ENCODE measurements at regions not wholly inside any gene's neighbourhood (a gene's known extent, or its start where the extent isn't known, plus 50 kb on each side); places are given as distances from the start of the nearest gene placed in this dataset.

DNA sequence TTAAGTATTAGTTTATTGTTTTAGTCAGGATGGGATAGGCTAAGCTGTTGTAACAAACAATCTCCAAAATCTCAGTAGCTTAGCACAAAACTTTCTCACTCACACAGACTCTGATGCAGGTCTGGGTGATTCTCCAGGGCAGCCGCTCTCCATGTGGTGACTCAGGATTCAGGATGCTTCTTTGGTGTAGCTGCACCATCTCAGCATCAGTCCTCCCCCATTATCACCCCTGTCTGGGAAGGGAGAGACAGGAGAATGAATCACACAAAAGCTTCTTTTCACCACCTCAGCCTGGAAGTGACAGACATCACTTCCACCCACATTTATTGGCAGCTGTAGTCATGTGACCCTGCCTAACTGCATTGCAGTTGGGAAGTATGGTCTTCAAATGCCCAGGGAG, 142.3 kb downstream of the DICER1 start:
- TF ChIP-seq CTCF (IDR thresholded peaks at IDR 0.05; ENCODE audit: poor library complexity): no peak
- no peak for TF ChIP-seq EZH2 (IDR thresholded peaks at IDR 0.05; ENCODE audit: borderline replicate concordance)
- TF ChIP-seq EZH2phosphoT487 (IDR thresholded peaks at IDR 0.05; ENCODE audit: low read depth, severe bottlenecking, unreplicated experiment): no peak
